NOMO-1 (cell line): ENCODE measurements at regions not wholly inside any gene's neighbourhood (a gene's known extent, or its start where the extent isn't known, plus 50 kb on each side); places are given as distances from the start of the nearest gene placed in this dataset.

Experiments used
- DNase-seq, 2 experiments: peaks; one replicate each; lab custom pipeline; 2025; ENCODE audit not compliant: unreplicated experiment in 2 of 2; lab: John Stamatoyannopoulos, UW

DNA sequence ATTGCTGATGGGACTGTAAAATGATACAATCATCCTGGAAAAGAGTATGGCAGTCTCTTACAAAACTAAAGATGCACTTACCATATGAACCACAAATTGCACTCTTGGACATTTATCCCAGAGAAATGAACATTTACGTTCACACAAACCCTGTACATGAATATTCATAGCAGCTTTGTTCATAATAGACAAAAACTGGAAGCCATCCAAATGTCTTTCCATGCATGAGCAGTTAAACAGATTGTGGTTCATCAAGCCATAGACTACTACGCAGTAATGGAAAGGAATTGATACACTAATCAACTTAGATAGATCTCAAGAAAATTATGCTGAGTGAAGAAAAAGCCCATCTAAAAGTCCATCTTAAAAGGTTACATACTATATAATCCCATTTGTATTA lies 156.1 kb upstream of the SLC39A10 start:
- no peak for DNase-seq

DNA sequence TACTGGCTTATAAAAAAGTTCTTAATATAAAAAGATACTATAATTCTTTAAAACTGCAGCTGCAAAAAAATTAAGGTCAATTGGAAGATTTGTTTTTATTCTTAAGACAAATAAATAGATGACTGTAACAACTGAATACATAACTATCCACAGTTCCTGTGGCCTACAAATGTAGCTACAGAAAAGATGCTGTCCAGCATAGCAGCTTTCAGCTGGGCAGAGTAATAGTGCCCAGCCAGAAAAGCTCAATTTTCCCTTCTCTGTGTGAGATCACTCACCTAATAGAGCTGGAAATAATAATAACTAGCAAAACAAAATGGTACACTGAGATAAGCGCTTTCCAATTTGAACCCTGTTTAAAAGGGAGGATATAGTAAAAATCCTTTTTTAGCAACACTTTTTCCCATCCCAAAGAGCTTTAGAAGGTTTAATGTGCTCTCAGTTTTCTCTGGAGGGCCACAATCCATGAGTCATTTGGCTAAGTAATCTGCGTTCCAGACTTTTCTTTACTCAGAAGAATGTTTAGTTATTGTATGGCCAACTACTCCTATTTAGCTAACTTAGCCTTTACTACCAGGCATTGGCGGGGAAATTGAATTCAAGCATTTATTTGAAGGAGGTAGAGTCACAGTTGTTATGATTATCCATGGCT lies 158.1 kb upstream of the SLC39A10 start:
- no peak for DNase-seq

DNA sequence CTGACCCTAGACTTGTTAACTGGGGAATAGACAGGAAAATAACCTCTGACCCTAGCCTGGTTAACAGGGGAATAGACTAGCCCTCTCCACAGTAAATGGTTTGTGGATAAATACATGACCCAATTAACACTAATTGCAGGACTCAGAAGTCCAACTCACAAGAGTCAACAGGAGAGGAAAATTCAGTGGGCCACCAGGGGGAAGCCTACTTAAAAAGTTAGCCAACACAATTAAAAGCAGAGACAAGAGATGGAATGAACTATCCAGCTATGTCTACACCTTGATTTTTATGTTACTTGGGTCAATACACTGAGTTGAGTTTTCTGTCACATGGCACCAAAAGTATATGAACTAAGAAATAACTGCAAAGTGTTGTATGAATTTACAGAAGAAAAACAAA lies 158.8 kb upstream of the SLC39A10 start:
- peak in 1 of 2 experiments; percentile 5 for DNase-seq

DNA sequence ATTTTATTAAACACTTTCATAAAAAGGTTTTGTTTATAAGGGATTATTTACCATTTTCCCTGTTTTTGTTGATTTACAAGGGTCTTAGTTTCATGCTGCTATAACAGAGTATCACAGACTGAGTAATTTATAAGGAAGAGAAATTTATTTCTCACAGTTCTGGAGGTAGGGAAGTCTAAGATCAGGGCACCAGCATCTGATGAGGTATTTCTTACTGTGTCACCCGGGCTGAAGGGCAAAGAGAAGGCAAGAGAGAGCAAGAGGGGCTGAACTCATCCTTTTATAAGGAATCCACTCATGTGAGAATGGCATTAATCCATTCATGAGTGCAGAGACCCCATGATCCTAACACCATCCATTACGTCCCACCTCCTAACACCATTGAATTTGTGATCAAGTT lies 160.0 kb upstream of the SLC39A10 start:
- no peak for DNase-seq

DNA sequence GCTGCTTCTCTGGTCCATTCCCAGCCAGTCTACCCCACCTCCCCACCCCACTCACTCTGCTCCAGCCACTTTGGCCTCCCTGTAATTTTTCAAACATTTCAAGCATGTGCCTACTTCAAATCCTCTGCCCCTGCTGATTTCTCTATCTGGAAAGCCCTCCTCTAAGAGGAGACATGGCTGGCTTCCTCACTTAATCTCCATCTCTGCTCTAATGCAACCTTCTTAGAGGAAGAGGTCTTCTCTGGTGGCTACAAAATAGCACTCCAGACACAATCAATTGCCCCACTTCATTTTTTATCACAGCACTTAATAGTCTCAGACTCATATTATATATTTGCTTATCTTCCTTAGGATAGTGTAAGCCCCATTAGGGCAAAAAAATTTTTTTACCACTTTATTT lies 161.1 kb upstream of the SLC39A10 start:
- DNase-seq = no peak

DNA sequence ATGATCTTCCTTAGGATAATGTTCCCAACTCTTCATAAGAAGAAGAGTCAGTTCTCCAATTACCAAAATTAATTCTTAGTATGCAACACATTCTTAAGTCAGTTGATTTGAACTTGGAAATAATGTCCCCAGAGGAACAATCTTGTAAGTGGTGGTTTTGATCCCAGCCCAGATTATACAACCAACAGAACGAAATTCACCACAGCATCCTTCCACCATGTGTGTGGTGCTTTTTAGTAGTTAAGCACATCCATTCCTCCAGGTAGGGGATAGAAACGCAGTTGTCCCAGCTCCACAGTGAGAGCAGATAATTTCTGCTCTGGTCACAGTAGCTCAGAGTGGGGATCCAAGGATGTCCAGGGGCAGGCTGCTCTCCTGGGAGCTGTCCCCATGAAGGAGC lies 161.7 kb upstream of the SLC39A10 start:
- no peak for DNase-seq

DNA sequence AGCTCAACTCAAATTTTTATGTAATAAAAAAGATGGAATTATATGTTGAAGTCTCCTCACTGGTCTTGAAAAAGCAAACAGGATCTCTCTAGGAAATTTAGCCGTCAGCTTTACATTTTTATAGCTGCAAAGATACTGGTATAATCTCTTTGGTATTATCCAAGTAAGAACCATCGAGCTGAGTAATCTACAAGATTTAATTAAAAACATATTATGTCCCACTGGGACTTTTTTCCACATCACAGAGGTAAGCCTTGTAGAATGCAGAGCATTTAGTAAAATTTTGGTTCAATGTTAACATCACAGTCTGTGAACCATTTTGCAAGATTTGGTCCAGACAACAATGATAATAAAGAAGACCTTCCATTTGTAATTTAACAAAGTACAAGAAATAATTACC lies 162.6 kb upstream of the SLC39A10 start:
- DNase-seq = no peak

DNA sequence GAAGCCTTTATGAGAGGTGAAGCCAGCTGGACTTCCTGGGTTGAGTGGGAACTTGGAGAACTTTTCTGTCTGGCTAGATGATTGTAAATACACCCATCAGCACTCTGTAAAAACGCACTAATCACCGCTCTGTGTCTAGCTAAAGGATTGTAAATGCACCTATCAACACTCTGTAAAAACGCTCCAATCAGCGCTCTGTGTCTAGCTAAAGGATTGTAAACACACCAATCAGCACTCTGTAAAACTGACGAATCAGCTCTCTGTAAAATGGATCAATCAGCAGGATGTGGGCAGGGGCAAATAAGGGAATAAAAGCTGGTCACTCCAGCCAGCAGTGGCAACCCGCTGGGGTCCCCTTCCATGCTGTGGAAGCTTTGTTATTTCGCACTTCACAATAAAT lies 163.6 kb upstream of the SLC39A10 start:
- no peak for DNase-seq

DNA sequence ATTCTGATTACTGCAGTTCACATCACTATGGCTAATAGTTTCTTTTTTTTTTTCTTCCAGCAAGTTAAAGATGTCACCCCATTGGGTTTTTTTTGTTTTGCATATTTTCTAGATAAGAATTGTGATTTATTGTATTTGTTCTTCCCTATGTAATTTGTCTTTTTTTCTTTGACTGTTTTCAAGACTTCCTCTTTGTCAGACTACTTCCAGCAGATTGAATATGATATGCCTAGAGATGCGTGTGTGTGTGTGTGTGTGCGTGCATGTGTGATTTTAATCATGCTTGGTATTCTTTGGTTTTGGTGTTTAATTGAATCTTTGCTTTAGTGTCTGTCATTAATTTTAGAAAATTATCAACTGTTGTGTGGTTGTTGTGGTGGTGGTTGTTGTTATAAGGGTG lies 166.7 kb upstream of the SLC39A10 start:
- no peak for DNase-seq

DNA sequence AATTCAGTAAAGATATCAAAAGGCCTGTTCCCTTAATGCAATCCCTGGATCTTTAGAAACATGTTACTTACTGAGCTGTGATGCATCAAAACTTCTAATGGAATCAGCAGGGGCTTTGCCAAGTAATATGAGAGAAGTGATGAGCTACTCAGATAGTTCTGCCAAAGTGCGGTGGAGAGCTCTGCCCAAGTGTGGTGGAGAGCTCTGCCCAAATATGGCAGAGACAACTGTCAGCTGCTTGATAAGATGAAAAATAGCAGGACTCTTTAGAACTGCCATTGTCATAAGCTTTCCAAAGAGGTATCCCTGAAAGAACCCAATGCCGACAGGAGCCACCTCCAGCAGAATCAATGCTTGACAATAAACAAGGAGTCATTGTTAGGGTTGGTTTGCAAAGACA lies 167.9 kb upstream of the SLC39A10 start:
- no peak for DNase-seq

DNA sequence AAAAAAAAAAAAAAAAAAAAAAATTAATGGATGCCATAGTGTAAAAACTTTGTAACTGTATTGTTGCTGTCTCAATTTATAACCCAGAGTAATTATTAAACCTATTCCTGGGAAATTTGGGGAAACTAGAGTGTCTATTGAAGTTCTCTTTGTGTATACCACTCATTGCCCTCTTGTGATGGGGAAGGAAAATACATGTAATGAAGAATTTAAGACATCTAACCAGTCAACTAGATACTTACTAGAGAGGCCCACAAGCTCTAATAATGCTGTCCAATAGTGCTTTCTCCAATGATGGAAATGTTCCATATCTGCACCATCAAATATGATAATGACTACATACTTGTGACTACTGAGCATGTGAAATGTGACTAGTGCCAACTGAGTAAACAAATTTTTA lies 168.5 kb upstream of the SLC39A10 start:
- DNase-seq = no peak

DNA sequence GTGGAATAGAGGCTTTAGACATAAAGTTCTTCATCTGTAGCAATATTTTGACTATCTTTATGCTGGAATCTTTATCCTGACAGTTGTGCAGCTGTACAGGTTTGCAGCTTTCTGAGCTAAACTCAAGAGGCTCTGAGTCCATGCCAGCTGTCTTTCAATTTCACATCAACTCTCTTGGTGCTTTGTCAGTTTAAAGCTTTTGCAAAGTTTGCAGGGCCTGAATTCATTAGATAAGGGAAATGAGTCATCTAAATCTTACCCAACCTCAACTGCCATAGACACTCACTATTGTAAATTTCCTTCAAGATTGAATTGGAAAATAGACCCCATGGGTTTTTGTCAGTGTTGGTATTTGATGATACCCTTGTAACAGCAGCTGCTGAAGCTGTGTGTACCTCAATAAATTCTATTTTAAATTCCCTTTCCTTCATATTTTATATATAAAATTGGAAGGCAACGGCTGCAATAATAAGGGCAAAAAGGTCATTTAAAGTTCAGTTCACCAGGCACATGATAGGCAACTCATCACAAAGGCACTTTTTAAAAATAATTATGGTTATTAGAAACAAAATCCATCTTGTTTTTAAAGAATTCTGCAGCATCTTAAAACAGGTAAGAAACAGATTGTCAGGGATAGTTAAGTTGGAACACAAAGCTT lies 169.9 kb upstream of the SLC39A10 start:
- peak; percentile 83 to 97 for DNase-seq

DNA sequence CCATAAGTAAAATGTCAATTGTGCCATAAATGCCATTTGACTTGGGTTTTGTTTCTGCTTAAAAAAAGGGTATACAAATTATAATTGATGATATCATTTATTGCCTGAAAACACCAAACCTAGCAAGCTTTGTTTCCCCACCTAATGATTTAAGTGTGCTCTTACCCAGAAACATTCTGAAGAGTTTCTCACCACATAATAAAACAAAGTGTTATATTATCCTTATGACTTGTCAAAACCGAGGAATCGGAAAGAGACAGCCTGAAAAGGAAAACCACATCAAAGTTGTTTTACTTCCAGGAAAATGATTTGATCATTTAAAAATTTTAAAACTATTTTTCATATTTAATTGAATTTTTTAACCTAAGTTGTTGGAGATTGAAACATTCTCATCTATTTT lies 170.5 kb upstream of the SLC39A10 start:
- DNase-seq = peak in 1 of 2 experiments; percentile 29

DNA sequence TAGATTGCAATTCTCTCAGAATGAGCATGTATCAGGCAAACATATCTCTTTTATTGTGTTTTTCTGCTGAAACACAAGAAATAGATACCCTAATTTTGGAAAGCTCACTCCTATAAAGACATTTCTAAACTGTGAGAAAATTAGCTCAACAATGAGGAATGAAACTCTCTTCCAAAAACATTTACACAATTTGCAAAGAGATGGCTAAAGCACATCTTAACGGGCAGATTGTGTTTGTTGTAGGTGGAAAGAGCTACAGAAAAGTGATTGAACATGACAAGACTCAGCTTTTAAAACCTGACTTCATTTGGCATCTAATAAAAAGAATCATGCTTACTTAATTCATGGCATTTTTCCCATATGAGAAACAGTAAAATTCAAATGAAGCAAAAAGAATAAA lies 175.0 kb upstream of the SLC39A10 start:
- DNase-seq = no peak

DNA sequence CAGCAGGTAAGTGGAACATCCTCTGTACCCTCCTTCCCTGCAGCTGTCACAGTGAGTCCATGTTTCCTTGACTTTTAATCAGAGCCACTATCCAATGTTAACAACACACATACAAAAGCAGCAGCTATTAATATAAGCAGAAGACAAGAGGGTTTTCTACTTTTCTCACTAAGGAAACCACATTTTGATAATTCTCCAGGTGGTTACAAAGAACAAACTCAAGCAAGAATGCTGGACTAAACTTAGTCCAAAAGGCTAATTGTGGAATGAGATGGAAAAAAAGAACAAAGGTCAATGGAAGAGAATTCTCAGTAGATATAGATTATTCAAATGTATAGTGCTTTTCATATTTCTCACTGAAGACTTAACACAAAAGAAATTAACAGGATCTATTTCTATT lies 176.9 kb upstream of the SLC39A10 start:
- DNase-seq = no peak

DNA sequence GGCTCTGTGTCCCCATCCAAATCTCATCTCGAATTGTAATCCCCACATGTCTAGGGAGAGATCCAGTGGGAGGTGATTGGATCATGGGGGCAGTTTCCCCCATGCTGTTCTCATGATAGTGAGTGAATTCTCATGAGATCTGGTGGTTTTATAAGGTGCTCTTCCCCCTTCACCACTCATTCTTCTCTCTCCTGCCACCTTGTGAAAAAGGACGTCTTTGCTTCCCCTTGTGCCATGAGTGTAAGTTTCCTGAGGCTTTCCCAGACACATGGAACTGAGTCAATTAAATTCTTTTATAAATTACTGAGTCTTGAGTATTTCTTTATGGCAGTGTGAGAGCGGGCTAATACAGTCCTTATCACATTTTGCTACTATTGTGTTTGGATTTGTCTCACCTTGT lies 177.6 kb upstream of the SLC39A10 start:
- no peak for DNase-seq

DNA sequence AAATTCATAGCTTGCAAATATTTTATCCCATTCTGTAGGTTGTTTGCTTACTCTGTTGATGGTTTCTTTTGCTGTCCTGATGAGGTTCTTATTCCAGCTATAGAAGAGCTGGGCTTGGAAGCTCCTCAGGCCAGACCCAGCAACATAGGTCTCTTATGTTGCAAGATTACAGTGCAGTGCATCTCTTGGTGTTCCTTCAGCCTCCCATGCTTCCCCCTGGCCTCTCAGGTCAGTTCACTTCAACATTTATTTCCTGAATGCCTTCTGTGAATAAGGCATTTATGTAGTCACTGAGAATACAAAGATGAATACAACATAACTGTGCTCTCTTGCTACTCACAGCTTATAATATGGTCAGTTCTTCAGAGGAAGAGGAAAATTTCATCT lies 179.0 kb upstream of the SLC39A10 start:
- no peak for DNase-seq

DNA sequence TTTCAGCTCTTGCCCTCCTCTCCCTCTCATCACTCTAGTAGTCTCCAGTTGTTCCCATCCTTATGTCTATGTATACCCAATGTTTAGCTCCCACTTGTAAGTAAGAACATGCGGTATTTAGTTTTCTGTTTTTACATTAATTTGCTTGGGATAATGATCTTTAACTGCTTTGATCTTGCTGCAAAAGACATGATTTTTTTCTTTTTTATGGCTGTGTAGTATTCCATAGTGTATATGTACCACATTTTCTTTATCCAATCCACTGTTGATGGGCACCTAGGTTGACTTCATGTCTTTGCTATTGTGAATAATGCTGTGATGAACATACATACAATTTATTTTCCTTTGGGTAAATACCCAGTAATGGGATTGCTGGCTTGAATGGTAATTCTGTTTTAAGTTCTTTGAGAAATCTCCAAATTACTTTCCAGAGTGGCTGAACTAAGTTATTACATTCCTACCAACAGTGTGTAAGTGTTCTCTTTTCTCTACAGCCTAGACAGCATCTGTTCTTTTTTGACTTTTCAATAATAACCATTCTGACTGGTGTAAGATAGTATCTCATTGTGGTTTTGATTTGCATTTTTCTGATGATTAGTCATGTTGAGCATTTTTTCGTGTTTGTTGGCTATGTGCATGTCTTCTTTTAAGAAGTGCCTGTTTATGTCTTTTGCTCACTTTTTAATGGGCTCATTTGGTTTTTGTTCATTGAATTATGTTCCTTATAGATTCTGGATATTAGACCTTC lies 179.6 kb upstream of the SLC39A10 start:
- DNase-seq = no peak

DNA sequence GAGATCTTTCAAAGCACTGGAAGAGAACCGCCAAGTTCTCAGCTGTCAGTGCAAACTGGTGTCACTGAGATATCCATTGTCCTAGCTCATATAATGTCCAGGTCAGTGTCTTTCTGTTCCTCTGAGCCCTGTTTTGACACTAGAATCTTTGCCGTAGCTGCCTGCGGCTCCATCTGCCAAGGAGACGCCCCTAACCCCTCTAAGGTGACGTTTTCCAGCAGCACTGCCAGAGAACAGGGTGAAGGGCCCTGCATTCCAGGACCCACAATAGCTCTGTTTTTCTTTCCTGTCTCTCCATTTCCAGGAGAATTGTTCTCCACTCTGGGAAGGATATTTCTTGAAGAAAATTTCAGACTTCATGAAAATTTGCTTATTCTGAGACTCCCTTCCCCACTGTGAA lies 181.7 kb upstream of the SLC39A10 start:
- no peak for DNase-seq

DNA sequence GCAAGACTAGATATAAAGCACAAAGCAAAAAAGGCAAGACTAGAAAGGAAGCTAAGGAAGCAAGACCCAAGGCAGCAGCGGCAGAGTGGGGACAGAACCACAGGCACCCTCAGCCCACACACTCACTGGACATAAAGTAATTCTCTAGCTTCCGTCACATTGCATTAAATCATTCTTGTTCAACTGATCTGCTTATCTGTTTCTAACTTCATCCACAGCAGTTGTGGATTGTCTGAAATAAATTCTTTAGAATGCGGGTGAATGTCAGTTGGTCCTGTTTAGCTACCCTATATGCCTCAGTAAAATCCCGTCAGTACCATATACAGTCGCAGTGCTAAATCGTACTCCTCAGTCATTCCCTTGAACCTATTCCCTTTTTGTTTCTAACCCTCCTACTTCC lies 183.2 kb upstream of the SLC39A10 start:
- no peak for DNase-seq

DNA sequence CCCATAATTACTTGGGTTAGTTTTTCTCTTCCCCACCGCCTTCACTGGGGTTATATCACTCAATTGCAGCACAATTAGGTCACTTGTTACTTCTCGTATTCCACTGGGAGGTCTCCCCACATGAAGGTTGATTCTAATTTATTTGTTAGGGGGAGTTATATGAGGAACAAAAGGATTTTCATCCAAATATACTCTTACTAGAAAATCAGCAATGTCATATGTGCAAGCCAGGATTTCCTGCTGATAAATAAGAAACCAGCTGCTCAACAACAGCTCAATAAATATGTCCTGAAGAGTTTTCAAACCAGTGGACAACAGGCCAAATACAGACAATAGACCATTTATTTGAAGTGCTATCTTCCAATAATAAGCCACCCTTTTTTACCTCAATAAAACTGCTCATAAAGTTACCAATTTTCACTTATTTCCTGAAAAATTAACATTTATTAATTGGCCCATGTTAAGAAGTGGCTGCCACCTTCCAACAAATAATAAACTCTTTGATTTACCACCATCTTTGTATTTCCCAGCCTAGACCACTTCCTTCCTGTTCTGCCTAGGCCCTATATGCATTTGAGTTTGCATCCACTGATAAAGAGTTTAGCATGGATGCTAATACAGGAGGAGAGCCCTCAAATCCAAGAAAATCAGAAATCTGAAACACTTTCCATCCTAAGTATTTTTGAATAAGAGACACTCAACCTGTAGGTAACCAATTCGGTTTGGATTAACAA lies 184.4 kb upstream of the SLC39A10 start:
- no peak for DNase-seq

DNA sequence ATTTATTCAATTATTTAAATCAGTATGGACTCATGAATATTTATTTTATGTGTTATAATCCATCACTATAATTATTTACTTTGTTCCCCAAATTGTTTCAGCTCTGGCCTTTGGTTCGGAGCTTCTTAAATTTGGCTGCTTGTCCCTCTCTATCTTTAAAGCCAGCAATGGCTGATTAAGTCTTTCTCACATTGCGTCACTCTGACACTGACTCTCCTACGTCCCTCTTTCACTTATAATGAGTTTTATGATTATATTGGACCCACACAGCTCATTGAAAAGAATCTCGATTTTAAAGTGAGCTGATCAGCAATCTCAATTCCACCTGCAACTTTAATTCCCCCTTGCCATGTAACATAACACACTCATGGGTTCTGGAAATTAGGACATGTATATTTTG lies 185.2 kb upstream of the SLC39A10 start:
- DNase-seq = no peak
